NCI-H1092 treated with DMSO at 0.1 percent for 48 hours (cell line): ENCODE measurements at regions not wholly inside any gene's neighbourhood (a gene's known extent, or its start where the extent isn't known, plus 50 kb on each side); places are given as distances from the start of the nearest gene placed in this dataset.
"Not testable (repeated sequence)": the region's sequence is repeated elsewhere in the genome, so short reads cannot be mapped to it uniquely, and the experiment has no call there.

Experiments used
- DNase-seq: peaks from one replicate; lab custom pipeline; 2025; lab: John Stamatoyannopoulos, UW

DNA sequence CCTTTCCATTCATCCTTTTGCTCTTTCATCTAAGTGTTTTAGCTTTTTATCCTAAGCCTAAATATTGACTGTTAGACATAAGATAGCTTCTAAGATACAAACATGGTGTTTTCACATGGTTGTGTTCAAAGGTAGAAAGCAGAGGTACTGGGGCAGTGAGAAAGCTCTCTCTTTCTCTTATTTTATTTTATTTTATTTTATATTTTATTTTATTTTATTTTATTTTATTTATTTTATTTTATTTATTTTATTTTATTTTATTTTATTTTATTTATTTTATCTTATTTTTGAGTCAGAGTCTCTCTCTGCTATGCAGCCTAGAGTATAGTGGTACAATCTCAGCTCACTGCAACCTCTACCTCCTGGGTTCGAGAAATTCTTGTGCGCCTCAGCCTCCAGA is 287.2 kb downstream of the IKZF2 start:
- DNase-seq: no peak

DNA sequence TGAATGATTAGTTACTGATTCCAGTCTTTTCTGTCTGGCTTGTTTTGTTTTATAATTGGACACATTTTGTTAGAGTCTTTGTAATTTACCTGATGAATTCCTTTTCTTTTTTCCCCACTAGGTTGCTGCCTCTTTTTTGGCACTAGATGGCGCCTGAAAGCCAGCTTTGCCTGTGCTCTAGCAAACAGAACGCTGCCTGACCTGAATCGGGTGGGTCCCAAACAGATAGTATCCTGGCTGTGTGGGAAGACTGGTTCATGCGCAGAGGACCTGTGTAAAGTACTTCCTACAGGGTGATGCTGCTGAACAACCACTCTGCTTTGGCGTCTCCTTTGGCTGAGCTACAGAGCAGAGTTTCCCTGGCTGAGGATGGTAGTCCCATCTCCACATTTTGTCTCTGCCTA is 288.2 kb downstream of the IKZF2 start:
- DNase-seq: no peak

DNA sequence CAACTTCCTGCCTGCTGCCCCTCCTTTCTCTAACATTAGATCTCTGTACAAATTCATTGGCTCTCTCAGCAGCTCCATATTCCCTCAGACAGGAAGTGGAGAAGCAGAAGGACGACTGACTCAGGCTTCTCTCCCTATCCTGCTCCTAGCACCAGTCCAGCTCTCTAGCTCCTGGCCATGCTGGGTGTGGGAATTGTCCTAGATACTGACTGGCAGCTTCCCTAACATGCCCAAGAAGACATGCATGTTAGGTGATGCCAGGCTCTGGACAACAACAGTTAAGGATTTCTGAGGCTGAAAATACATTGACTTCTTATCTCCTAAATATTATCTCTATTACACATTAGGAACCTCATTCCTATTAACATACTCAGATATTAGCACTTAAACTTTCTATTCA is 292.9 kb downstream of the IKZF2 start:
- no peak for DNase-seq

DNA sequence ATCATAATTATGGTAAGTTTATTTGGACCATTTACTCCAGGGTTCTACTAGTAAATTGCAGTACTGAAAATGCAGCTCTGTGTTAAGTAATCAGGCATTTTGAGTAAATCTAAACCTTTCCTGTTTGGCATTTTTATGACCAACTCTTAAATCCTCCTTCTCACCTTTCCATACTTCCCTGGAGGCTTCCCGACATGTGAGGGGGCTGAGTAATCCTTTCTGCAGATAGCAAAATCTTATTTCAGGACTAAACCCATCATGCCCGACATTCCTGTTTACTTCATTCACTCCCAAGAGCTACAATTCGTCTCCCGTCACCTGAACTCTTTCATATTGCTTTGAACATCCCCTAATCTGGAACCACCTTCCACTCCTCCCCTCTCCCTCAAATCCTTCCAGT is 296.6 kb downstream of the IKZF2 start:
- no peak for DNase-seq

DNA sequence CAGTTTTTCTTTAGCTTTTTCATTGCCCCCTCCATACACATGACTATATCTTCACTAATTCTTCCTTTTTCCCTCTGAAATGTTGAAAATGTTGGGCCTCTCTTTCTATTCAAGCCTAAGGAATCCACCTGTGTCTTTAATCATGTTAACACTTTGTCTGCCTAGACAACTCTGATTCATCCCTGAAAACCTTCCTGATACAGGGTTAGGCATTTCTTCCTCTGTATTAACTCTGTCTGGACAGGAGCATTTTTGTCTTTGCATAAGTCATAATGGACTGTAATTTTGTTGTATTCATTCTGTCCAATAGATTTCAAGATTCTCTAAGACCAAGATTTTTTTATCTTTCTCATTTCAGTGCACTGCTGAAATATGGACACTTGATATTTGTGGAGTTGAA is 297.3 kb downstream of the IKZF2 start:
- DNase-seq: no peak

DNA sequence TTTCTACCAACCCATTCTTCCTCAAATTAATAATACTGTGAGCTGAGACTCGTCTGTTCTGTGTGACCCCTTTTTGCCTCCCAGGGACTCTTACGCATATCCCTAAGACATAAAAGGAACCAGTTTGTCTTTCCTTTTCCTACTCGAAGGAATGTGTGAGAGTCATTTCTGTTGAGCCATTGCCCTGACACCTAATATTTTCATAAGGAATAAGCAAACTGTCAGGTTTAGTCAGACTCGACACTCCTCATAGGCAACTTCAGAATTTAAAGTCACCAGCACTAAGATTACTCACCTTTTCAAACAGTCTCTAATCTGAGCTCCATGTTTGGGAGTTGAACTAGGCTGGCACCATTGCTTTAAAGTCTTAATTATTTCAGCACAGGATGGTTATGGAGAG is 305.5 kb downstream of the IKZF2 start:
- DNase-seq: no peak

DNA sequence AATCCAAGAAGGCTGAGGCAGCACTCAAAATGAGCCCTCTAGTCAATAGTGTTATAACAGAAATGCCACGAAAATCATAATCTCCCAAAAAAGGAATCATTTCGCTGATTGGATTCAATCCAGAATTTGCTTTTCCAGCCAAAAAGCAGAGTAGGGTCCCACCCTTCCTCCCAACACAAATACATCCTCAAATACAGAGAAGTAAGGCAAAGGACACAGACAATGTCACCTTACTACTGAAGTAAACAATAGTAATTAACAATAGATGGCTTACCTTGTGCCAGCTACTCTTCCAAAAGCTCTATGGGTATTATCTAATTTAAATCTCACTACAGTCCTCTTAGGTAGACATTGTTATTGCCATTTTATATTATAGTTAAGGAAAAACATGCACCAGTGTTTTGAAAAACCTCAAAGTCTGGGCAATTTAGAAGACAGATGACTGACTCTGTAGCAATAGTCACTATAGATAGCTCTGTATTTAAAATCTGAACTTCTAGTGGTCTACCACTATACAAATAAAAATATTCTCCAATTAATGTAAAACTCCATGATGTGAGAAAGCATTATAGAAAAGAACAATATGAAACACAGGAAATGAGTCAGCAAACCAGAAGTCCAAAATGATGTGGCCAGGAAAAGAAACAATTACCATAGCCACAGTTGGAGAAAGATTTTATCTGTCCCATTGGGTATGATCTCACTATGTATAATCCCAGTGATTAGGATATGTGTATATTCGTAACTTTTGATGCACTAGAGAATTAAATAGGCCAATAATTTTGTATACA is 305.0 kb upstream of the ERBB4 start:
- no peak for DNase-seq

DNA sequence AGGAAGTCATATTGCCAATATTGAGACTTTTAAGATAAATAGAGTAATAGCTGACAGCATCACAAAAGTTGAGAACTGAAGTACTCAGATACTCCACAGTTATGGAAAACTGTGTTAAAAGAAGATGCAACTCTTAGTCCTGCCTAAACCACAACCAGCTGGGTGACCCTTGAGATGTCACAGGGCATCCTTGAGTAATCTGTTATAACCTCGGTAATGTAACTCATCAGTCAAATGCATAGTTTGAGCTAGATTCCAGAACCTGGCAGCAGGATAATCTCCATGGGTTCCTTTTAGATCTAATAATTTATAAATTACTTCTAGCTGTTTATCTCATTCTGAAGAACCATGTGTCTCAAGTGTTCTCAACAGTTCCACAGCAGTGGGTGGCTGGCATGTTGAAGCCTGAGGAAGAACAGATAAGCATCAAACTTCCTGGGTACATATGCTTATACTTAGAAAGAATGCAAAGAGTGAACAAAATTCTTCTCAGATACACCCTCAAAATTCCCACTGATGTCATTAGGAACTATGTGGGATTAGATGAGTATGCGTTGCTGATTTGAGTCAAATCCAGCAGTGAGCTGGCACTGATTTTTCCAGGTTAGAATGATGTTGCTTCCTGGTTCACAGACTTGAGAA is 304.1 kb upstream of the ERBB4 start:
- no peak for DNase-seq

DNA sequence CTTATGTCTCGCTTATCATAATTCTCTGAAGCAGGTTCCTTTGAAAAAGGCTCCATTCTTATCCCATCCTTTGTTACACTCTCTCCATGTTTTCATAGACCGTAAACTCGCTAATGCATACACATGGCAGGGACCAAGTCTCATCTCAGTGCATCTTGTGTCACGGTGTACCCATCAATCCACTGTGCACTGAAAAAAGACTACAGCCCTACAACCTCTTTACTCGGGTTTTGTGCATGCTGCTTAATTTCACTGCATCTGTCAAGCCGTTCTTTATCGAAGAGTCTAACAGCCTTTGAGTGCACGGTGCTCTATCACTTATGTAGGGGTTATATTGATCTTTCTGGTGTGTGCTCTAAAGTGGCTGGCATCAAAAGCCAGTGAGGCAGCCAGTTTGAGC is 302.9 kb upstream of the ERBB4 start:
- DNase-seq: peak; percentile 38

DNA sequence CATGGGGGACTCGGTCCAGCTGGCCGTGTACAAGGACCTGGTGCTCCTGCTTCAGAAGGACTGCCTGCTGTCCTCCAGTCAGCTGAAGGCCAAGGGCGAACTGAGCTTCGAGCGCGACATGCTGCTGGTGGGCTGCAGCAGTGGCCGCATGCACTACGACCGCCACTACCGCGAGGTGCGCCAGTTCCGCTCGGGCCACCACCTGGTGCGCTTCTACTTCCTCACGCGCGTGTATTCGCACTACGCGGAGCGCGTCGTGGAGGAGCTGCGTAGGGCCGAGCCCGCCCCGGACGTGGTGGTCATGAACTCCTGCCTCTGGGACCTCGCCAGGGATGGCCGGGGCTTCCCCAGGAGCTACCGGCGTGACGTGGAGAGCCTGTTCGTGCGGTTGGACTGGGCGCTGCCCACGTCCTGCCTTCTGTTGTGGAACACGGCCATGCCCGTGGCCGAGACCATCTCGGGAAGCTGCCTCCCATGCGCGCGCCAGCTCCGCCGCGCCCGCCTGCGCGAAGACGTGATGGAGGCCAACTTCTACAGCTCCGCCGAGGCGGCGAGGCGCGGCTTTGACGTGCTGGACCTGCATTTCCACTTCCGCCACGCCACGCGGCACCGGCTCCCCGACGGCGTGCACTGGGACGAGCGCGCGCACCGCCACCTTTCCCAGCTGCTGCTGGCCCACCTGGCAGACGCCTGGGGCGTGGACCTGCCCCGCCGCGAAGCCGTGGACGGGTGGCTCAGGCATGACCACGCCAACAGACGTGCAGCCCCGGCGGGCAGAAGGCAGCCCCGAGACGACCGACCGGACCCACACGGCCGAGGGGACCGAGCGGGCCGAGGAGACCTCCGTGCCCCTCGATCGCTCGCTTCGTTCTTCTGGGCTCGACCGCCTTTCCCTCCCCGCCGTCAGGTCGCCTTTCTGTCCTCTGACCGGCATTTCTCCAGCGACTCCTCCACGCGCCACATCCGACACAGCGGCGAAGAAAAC is 293.9 kb upstream of the ERBB4 start:
- DNase-seq: no peak

DNA sequence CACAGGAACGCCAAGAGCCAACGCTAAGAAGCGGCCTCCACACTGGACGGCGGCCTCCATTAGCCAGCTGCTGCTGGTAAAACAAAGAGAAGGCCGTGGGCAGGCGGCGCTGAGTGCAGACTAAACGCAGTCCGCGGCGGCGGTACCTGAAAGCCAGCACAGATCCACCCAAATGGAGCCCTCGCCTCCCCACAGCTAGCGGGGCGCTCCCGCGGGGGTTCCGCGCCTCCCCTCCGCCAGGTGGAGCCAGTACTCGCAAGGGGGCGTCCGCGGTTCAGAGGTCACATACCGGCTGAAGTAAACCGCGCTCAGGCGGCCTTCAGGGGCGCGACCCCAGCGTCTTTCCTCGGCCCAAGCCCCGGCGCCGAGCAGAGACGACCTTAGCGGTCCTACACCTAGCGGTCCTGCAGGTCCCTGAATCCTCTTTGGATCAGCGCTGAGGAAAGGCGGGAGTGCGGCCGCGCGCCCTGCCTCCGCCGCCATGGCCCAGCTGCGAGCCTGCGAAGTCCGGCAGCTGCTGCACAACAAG is 293.1 kb upstream of the ERBB4 start:
- DNase-seq: no peak

DNA sequence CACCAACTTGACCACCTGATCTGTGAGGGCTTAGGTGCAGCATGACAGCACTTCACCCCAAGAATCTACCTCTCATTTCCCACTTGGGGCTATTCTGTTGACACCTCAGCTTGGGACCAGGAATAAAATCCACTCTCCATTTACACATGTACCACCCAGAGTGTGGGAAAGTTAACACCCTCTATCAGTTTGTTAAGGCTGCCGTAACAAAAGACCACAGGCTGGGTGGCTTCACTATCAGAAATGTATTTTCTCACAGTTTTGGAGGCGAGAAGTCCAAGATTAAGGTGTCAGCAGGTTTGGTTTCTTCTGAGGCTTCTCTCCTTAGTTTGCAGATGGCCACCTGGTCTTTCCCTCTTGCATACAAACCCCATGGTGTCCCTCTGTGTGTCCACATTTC is 277.7 kb upstream of the ERBB4 start:
- DNase-seq: no peak

DNA sequence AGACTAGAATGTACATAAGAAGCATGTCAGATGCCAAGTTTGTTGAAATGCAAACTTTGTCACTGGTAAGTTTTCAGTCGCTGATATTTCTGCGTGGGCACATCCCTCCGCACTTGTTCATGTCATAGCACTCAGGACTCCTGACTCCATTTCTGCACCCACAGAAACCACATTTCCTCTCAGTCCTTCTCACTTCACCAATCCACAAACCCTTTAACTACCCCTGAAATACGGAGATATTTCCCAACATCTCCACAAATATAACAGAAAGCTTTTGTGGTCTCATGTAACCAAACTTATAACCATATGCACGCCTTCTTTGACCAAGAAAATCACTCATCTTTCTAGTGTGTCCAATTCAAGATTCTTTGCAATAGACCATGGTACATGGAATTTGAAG is 276.9 kb upstream of the ERBB4 start:
- no peak for DNase-seq

DNA sequence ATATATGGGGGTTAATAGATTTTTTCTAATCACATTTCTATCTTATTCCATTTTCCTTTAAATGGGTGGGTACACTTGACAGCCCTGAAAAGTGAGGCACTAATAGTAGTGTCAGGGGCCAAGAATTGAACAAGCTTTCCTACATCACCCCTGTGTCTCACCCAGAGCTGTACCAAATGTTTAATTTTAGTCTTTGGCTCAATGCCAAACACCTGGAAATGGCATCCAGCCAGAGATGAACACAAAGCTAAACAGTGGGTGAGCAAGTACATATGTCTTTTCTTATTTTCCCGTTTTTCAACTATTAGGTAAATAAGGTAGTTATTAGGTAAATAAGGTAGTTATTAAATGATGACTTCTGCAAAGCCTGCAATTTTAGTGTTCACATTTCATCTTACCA is 276.3 kb upstream of the ERBB4 start:
- DNase-seq: peak; percentile 5

DNA sequence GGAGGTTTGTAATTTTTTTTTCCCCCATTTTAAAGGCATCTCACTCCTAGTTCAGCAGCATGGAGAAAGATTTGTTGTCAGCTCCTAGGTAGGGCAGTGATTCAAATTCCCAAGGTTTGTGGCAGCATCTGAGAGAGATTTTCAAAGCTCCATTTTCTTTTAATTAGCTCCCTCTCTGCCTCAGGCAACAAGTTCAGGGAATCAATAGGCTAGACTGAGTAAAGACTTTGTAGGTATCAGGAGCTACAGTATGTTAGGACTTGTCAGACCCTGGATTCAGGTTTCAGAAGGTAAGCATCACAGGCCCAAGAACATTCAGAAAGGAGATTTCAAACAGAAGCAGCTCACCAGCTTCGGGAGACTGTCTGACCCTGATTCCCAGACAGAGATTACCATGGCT is 273.3 kb upstream of the ERBB4 start:
- no peak for DNase-seq

DNA sequence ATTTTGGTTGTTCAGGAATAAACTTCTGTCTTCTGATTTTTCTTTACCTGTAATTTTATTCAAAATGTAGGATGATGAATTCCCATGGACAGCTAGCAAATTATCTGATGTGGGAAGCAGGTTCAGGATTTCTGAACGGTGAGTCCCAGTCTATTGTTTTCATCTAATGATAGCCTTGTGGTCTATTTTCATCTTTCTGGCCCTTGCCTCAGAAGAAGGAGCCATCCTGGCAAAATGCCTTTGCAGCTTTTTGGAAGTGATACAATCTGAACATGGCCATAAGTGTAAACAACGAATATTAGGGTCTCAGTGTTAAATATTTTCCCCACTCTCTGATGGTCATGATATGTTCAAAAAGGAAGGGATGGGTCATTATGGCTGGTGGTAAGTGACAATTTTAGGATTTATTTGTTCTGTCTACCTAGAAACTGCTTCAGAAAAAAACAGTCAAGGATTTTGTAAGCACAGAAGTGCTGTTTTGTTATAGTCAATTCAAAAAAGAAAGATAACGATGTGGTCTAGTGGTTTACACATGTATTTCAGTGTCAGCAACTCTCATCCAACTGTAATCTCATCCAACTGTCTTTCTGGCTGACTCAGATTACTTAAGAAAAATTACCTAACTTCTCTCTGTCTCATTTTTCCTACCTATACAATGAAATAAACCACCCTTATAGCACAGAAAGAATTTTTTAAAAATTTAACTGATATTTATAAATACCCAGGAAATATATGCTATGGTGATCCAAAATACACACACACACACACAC is 272.6 kb upstream of the ERBB4 start:
- DNase-seq: no peak

DNA sequence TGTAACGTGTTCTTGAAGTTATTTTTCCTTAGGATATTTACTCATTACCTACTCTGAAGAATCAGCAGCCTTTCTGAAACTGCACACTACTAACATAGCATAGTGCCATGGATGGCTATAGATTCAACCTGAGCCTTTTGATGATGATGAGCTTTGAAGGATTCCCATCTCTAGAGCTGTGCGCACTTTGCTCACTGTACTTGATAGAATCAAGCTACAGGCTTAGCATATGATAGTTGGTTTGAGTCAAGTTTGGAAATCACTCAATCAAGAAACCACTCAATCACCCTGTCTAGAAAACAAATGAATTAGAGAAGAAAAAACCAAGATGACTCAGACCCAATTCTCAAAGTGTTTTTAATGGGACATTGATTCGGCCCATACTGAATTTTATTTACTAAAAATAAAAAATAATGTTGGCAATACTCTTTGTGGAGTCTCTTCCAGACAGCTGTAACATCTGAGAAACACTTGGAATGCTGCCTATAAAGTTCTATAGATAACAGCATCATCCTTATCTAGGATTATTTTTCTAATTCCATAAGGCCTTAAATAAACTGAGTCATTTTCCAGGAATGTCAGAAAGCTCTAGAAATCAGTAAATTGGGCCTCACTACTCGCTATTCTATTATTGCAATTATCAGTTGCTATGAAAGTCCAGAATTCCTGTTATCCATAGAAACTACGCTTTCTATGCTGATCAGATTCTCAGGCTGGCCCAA is 259.0 kb upstream of the ERBB4 start:
- no peak for DNase-seq

DNA sequence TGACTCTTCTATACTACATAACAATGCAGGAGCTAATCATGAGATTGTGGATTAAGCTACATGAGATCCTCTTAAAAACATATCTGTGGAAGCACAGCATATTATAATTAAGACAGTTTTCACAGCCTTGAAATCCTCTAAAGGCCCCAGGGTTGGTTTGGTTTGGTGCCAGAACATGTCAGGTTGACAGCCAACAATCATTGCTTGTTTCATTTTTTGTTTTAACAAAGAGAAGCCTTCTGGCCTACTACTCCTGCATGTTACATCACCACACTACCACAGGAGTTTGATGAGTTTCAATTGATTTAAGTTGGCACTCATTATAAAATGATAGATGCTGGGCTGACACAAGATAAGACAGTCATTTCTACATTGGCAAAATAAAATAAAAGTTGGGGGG is 255.9 kb upstream of the ERBB4 start:
- DNase-seq: no peak

DNA sequence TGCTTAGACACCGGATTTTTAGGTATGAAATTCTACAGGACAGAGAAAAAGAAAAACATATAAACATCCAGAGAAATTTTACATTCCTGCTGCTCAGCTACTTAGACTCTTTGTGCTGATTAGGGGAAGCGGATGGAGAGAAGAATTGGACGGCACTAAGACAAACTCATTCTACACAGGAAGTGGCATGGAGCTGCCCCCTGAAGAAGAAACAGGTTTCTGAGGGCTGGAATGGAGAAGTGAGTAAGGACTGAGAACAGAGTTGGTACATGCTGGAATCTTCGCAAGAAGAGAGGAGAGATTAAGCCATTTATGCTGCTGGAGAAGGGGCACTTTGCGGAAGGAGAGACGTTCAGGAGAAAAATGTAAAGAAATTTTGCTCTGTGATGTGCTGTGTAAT is 253.0 kb upstream of the ERBB4 start:
- no peak for DNase-seq

DNA sequence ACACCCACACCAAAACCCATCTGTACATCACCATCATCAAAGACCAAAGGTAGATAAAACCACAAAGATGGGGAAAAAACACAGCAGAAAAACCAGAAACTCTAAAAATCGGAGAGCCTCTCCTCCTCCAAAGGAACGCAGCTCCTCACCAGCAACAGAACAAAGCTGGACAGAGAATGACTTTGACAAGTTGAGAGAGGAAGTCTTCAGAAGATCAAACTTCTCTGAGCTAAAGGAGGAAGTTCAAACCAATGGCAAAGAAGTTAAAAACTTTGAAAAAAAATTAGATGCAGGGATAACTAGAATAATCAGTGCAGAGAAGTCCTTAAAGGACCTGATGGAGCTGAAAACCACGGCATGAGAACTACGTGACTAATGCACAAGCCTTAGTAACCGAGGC is 247.5 kb upstream of the ERBB4 start:
- DNase-seq: not testable (repeated sequence)

DNA sequence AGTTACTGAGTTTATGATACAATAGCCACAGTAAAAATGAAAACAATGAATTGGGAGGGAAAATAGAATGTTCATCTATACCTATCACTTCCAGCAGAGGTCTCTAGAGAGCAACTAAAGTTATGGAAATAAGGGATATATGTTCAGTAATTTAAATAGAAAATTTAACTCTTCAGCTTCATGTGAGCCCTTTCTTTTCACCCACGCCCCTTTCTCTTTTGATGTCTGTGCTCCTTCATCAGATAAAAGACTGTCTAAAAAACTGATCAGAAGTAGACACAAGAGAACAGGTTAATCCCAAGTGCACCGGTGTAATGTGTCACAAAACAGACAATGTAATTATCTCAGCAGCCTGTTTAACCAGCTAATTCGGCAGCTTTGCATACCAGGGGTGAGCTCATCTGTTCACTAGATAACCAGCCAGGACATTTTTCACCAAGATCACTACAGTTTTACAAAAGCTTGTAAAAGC is 238.5 kb upstream of the ERBB4 start:
- peak; percentile 32 for DNase-seq
